Muscle layer of colon (tissue), 2 donors: ENCODE measurements at regions not wholly inside any gene's neighbourhood (a gene's known extent, or its start where the extent isn't known, plus 50 kb on each side); places are given as distances from the start of the nearest gene placed in this dataset.

Experiments used
- H3K27ac ChIP-seq: one replicate; pipeline ENCODE4 v1.7.0; 2013; ENCODE audit warnings: low read depth, mild to moderate bottlenecking, low read length, moderate library complexity
- H3K27me3 ChIP-seq, 2 donors: one replicate each; pipeline ENCODE4 v1.7.0; 2013; ENCODE audit warnings: low read length in 2 of 2, mild to moderate bottlenecking in 2 of 2; ENCODE audit not compliant: insufficient read depth in 2 of 2, control insufficient read depth in 1 of 2
- H3K36me3 ChIP-seq: one replicate; pipeline ENCODE4 v1.7.0; 2013; ENCODE audit warnings: mild to moderate bottlenecking, low read length; ENCODE audit not compliant: insufficient read depth
- H3K4me1 ChIP-seq: one replicate; pipeline ENCODE4 v1.7.0; 2013; ENCODE audit warnings: mild to moderate bottlenecking, low read length; ENCODE audit not compliant: insufficient read depth
- H3K4me3 ChIP-seq, 2 donors: one replicate each; pipeline ENCODE4 v1.7.0; 2013; ENCODE audit warnings: low read length in 2 of 2, low read depth in 1 of 2, mild to moderate bottlenecking in 1 of 2, moderate library complexity in 1 of 2
- H3K9ac ChIP-seq: one replicate; pipeline ENCODE4 v1.7.0; 2013; ENCODE audit warnings: low read length
- H3K9me3 ChIP-seq: one replicate; pipeline ENCODE4 v1.7.0; 2013; ENCODE audit warnings: mild to moderate bottlenecking, low read length
- donor health status: abdominal sarcoma.
- donor health status: Adenocarcinoma of cecum.

GRCh38 chr15:97483232-97483631 lies 477.3 kb upstream of the ARRDC4 start:
- Histone ChIP-seq H3K4me1 (no peaks in the 10 kb centered on the region), H3K27ac (no peak overlapping the region), H3K4me3 (no peak overlapping the region), H3K9me3 (no peaks in the 10 kb centered on the region), H3K36me3 (no peaks in the 10 kb centered on the region), H3K9ac (no peak overlapping the region), H3K27me3 (no peaks in the 10 kb centered on the region)

DNA sequence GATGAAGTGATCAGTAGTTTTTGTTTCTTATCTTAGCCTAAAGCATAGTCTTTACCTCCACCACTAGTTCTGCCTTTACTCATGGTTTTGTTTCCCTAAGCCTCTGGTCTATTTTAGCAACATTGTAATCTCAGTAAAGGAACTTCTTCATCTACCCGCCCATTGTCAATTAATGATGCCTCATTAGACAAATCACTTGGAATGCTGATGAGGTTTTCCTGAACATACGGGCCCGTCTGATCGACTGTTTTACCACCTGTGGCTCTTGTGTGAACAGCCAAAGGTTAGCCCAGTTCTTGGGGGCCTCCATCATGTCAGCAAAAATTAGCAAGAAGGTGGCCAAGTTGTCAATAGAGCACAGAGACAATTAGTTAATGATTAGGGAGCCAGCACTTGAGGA lies 470.1 kb upstream of the ARRDC4 start:
- no peaks in the 10 kb centered on the region for H3K36me3 ChIP-seq
- no peaks in the 10 kb centered on the region for H3K4me1 ChIP-seq
- H3K9me3 ChIP-seq = no peaks in the 10 kb centered on the region
- H3K9ac ChIP-seq = no peak overlapping the region
- no peak overlapping the region for H3K4me3 ChIP-seq
- H3K27me3 ChIP-seq = no peaks in the 10 kb centered on the region
- H3K27ac ChIP-seq = no peak overlapping the region

- Histone ChIP-seq H3K4me3 (no peak overlapping the region), H3K9ac (no peak overlapping the region), H3K27ac (no peak overlapping the region), H3K4me1 (no peaks in the 10 kb centered on the region), H3K27me3 (no peaks in the 10 kb centered on the region), H3K9me3 (no peaks in the 10 kb centered on the region), H3K36me3 (no peaks in the 10 kb centered on the region)
Measured at GRCh38 chr15:97501291-97501690, 459.2 kb upstream of the ARRDC4 start.

DNA sequence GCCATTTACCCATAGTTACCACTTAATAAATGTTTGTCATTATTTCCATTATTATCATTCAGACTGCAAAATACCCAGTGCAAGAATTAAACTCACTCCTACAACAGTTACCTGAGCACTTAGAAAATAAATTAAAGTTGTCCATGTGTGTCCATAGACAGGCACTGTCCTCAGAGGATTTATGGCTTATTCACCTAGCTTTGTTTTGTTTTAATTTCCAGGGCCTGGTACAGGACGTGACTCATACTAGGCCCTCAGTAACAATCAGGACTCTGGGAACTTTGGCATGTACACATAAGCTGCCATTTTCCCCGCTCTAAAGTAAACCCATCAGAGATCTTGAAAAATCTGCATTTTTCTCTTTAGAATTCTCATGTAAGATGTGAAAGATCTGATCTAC lies 458.5 kb upstream of the ARRDC4 start:
- H3K4me3 ChIP-seq = no peak overlapping the region
- H3K27me3 ChIP-seq = no peaks in the 10 kb centered on the region
- H3K36me3 ChIP-seq = no peaks in the 10 kb centered on the region

GRCh38 chr15:97504031-97504792 lies 456.3 kb upstream of the ARRDC4 start:
- Histone ChIP-seq H3K4me1 (no peaks in the 10 kb centered on the region), H3K9me3 (no peaks in the 10 kb centered on the region), H3K27me3 (no peaks in the 10 kb centered on the region), H3K27ac (no peak overlapping the region), H3K9ac (no peak overlapping the region), H3K36me3 (no peaks in the 10 kb centered on the region), H3K4me3 (no peak overlapping the region)

More for the DNA sequence above, 458.5 kb upstream of the ARRDC4 start:
- Histone ChIP-seq H3K27ac (no peak overlapping the region), H3K4me1 (no peaks in the 10 kb centered on the region), H3K9me3 (no peaks in the 10 kb centered on the region), H3K9ac (no peak overlapping the region)

GRCh38 chr15:97517737-97518136 lies 442.8 kb upstream of the ARRDC4 start:
- no peak overlapping the region for H3K27ac ChIP-seq
- H3K4me1 ChIP-seq = no peaks in the 10 kb centered on the region
- no peaks in the 10 kb centered on the region for H3K27me3 ChIP-seq
- H3K4me3 ChIP-seq = no peak overlapping the region
- no peak overlapping the region for H3K9ac ChIP-seq
- no peaks in the 10 kb centered on the region for H3K36me3 ChIP-seq
- no peaks in the 10 kb centered on the region for H3K9me3 ChIP-seq

GRCh38 chr15:97520689-97521088 lies 439.8 kb upstream of the ARRDC4 start:
- no peaks in the 10 kb centered on the region for H3K27me3 ChIP-seq
- H3K36me3 ChIP-seq = no peaks in the 10 kb centered on the region
- no peaks in the 10 kb centered on the region for H3K4me1 ChIP-seq
- H3K4me3 ChIP-seq = no peak overlapping the region
- no peak overlapping the region for H3K27ac ChIP-seq
- no peak overlapping the region for H3K9ac ChIP-seq
- no peaks in the 10 kb centered on the region for H3K9me3 ChIP-seq

DNA sequence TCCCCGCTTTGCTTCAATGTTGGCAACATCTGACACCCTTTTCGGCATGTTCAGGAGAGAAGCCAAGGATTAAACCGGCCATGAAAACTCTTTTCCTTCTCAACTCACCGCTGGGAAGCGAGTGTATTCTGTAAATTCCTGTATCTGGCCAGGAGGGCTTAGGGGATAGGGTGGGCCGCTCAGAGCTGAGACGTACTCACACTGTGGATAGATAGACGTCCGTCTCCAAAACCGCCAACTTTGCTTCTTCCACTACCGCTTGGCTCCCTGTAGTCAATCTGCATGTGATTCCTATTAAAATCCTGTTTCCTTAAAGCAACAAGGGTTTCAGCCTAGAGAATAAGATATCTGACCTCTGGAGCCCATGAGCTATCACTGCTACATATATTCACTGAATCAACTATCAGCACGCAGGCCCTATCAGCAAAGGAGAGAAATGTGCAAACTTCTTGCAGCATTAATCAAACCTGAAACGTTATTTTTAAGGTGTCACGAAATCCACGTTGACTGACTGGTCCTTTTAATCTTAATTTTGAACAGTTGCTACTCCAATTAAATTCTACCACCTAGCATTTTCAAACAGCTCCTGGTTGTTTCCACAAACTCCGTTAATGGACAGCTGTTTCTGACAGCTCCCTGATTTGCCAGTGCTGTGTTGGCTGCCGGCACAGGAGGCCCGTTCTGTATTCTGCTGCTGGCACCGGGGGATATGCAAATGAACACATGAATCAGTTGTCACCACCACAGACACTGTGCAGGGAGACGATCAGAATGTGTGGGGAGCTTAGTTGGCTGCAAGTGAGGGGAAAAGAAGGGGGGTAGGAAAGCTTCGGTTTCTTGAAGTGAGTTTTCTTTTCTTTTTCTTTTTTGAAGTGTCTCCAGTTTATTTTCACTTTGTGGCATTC lies 438.9 kb upstream of the ARRDC4 start:
- H3K36me3 ChIP-seq = no peaks in the 10 kb centered on the region
- no peak overlapping the region for H3K27ac ChIP-seq
- H3K9me3 ChIP-seq = no peaks in the 10 kb centered on the region
- H3K9ac ChIP-seq = no peak overlapping the region
- H3K27me3 ChIP-seq = no peaks in the 10 kb centered on the region
- H3K4me1 ChIP-seq = no peaks in the 10 kb centered on the region
- H3K4me3 ChIP-seq = peak overlapping the region in 1 of 2 donors; percentile 35

DNA sequence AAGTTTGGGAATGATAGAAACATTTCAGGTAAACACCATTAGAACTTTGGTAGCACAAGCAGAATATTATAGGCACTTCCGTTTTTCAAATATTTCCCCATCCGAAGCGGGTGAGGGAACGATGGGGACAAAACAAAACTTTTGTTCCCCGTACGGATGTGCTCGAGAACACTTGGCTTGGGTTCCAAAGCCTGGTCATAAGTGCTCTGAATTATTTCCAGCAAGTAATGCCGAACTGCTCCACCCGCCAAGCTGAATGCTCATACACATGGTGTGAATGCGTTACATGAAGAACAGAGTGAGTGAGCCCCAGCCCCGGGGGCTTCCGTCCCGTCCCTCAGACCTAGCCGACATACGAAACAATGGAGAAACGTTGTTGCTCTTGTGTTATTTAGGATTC lies 438.2 kb upstream of the ARRDC4 start:
- H3K27ac ChIP-seq = no peak overlapping the region
- H3K4me3 ChIP-seq = peak overlapping the region in 1 of 2 donors; percentile 35
- H3K9ac ChIP-seq = no peak overlapping the region
- no peaks in the 10 kb centered on the region for H3K4me1 ChIP-seq
- no peaks in the 10 kb centered on the region for H3K27me3 ChIP-seq
- H3K9me3 ChIP-seq = no peaks in the 10 kb centered on the region
- H3K36me3 ChIP-seq = no peaks in the 10 kb centered on the region

- Histone ChIP-seq H3K9me3 (no peaks in the 10 kb centered on the region), H3K27me3 (no peaks in the 10 kb centered on the region), H3K27ac (no peak overlapping the region), H3K9ac (no peak overlapping the region), H3K4me3 (no peak overlapping the region), H3K36me3 (no peaks in the 10 kb centered on the region), H3K4me1 (no peaks in the 10 kb centered on the region)
Measured at GRCh38 chr15:97525809-97526208, 434.7 kb upstream of the ARRDC4 start.

DNA sequence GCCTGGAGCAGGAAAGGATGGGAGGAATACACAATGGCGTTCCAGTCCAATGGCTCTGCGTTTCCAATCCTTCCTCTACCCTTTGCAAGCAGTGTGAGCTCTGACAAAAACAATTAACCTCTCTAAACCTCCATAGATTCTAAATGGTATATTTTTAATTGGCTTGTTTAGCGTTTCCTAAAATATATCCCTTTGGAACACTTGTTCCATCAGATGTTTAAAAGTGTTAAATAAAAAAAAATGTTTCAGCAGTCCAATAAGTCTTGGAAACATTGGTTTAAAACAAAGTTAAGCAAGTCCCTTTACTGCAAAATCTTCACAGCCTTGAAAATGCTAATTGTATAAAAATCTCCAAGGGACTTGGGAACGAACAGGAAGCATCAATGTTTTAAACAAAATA lies 432.3 kb upstream of the ARRDC4 start:
- H3K4me3 ChIP-seq = no peak overlapping the region
- no peaks in the 10 kb centered on the region for H3K9me3 ChIP-seq
- no peak overlapping the region for H3K9ac ChIP-seq
- H3K4me1 ChIP-seq = no peaks in the 10 kb centered on the region
- H3K36me3 ChIP-seq = no peaks in the 10 kb centered on the region
- H3K27ac ChIP-seq = no peak overlapping the region
- no peaks in the 10 kb centered on the region for H3K27me3 ChIP-seq
